Sciatic nerve (tissue), 2 donors: ENCODE measurements at regions not wholly inside any gene's neighbourhood (a gene's known extent, or its start where the extent isn't known, plus 50 kb on each side); places are given as distances from the start of the nearest gene placed in this dataset.

ENCODE experiments used
- ATAC-seq: fragments of 200-7000 bp; cut with Tn5 transposase; one replicate; pipeline ENCODE4 v1.9.1; 2020; ENCODE audit warnings: mild to moderate bottlenecking, moderate library complexity
- DNase-seq: peaks from one replicate; pipeline ENCODE4 v3.0.0-alpha.2; 2020; ENCODE audit warnings: low spot score
- intact Hi-C: fragments of 100-400 bp; cut with DNase I; formaldehyde crosslinking; loops from one replicate; pipeline ENCODE4 v1.14.2; 2022
- donor health status: DM: no; HTN: no; CAD: no.
- donor health status: DM: no; HTN: no; CAD: no.

DNA sequence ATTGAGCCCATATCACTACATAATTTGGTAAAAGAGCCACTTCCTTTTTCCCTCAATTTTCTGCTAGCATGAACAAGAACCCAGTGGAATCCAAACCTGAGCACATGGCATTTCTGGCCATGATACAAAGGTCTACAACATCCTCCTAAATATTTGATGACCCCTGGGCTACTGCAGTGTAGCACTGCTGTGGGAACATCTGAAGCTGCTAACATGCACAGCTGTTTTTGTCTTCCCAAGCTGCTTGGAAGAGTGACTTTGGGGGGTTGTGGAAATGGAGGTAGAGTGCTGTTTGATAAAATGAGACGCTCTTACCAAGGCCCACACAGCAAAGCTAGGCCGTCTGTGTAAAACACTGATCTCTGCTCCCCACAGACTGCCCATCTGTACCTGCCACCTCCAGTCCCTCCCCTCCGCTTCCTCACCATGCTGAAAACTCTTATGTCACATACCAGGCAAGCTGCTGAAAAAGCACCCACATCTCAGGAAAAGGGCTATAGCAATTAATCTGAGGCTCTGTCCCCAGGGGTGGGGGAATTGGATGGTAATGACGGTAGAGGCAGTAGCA is 197.2 kb upstream of the HNRNPA3 start:
- intact Hi-C loops = no loop called here
- no peak for ATAC-seq
- no peak for DNase-seq

- no peak for DNase-seq
- intact Hi-C loops = no loop called here
- ATAC-seq = no peak
Measured at GRCh38 chr2:177020524-177021119, 192.0 kb upstream of the HNRNPA3 start.

GRCh38 chr2:177021706-177022343 is 190.8 kb upstream of the HNRNPA3 start:
- DNase-seq = no peak
- intact Hi-C loops = no loop called here
- no peak for ATAC-seq

GRCh38 chr2:177024765-177025164 is 187.8 kb upstream of the HNRNPA3 start:
- ATAC-seq = no peak
- intact Hi-C loops = no loop called here

DNA sequence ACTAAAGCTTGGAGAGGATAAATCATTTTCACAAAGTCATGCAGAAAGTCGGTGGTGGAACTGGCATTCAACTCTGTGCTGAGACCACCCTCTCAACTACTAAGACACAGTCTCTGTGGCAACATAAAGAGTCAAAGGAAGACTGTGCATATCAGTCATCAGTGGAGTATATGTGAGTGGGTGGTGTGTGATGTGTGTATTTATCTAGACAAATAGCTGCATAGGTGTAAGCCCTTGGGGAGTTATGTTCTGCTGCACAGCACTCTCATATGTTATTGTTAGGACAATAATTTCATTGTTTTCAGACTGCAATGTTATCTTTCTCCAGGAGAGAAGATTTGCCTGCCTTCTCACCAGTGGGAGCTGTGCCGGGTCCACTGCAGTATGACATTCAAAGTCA is 186.3 kb upstream of the HNRNPA3 start:
- no peak for ATAC-seq
- intact Hi-C loops = no loop called here
- DNase-seq = no peak

More at GRCh38 chr2:177024765-177025164, 187.8 kb upstream of the HNRNPA3 start:
- DNase-seq = no peak

DNA sequence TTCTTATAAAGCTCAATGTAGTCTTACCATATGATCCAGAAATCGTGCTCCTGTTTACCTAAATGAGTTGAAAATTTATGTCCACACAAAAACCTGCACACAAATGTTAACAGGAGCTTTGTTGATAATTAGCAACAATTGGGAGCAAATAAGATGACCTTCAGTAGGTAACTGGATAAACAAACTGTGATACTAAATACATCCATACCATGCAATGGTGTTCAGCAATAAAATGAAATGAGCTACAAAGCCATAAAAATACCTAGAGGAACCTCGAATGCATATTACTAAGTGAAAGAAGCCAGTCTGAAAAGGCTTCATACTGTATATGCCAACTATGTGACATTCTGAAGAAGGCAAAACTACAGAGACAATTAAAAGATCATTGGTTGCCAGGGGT is 185.6 kb upstream of the HNRNPA3 start:
- intact Hi-C loops = no loop called here
- ATAC-seq = no peak
- no peak for DNase-seq

DNA sequence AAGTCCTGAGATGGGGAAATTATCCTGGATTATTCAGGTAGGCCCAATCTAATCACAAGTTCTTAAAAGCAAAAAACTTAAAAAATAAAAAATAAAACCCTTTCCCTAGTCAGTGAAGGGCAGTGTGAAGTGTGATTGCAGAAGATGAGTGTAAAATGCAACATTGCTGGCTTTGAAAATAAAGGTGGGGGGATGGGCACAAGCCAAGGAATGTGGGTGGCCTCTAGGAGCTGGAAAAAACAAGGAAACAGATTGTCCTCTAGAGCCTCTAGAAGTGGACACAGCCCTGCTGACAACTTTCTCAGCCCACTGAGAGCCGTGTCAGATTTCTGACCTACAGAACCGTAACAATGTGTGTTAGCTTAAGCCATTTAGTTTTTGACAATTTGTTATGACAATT is 184.3 kb upstream of the HNRNPA3 start:
- ATAC-seq (peak; percentile 48), DNase-seq (no peak)
- intact Hi-C loops = no loop called here

DNA sequence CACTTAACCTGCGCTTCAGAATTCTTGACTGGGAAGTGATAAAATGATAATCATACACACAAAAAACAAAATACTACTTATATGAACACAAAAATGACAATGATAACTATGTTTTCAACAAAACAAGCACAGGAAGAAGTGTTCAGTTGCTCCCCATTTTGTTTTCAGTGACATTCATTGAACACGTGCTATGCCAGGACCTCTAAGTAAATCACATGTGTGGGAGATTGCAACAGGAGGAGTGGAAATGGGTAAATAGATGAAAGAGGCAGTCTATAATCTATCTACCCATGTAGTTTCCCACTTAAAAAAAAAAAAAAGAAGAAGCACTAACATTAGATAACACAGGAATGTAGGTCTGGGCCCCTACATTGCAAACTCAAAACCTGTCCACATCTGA is 183.5 kb upstream of the HNRNPA3 start:
- ATAC-seq = no peak
- intact Hi-C loops = no loop called here
- DNase-seq = no peak

DNA sequence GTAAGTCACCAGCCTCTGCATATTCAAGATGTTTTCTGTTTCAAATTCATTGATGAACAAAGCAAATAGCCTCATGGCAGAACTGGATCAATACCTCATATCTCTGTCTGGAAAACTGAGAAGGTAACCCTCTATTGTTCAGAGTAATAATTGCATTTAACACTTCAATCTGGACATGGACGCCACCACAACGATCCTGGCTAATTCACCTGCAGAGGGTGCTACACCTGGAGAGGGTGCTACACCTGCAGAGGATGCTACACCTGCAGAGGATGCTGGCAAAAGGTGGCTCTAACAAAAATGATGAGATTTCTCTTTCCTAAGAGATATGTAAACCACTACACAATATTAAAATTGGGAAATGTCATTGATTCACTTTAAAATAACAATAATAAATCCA is 183.1 kb upstream of the HNRNPA3 start:
- DNase-seq = no peak
- ATAC-seq = no peak
- intact Hi-C loops = no loop called here

- intact Hi-C loops = loop anchor here (5.0 kb wide), 1 partner anchor 452 kb away; no protein-coding TSS in a partner anchor
- ATAC-seq (no peak), DNase-seq (no peak)
Measured at GRCh38 chr2:177029901-177030300, 182.7 kb upstream of the HNRNPA3 start.

- no peak for DNase-seq
- intact Hi-C loops = loop anchor here (5.0 kb wide), 1 partner anchor 452 kb away; no protein-coding TSS in a partner anchor
- peak; percentile 55 for ATAC-seq
Measured at GRCh38 chr2:177030451-177031105, 182.0 kb upstream of the HNRNPA3 start.

- intact Hi-C loops = loop anchor here (5.0 kb wide), 1 partner anchor 451 kb away; no protein-coding TSS in a partner anchor
- ATAC-seq = no peak
Measured at GRCh38 chr2:177031438-177032180, 181.0 kb upstream of the HNRNPA3 start.

GRCh38 chr2:177036747-177037146 is 175.8 kb upstream of the HNRNPA3 start:
- intact Hi-C loops = no loop called here
- DNase-seq (no peak), ATAC-seq (no peak)

More at GRCh38 chr2:177031438-177032180, 181.0 kb upstream of the HNRNPA3 start:
- DNase-seq = no peak

GRCh38 chr2:177037569-177037968 is 175.0 kb upstream of the HNRNPA3 start:
- no peak for DNase-seq
- ATAC-seq = no peak
- intact Hi-C loops = no loop called here

GRCh38 chr2:177038787-177039484 is 173.7 kb upstream of the HNRNPA3 start:
- intact Hi-C loops = no loop called here
- peak; percentile 26 for ATAC-seq
- DNase-seq = no peak

DNA sequence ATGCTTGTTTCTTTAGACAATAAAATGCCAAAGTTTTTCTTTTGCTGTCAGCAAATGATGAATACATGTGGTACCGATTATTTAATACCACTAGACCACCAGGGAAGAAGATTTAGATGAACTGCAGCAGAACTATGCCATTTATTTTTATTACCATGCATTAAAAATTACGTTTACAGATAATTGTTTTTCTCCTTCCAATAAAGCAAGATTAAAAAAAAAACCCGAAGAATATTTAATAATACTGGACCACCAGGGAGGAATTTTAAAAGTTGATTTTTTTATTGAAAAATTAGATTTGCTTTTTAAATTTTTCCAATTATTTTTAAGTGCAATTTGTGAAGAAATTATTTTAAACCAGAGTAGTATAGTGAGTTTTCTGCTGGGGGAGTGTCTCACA is 170.3 kb upstream of the HNRNPA3 start:
- DNase-seq (no peak), ATAC-seq (no peak)
- intact Hi-C loops = no loop called here

DNA sequence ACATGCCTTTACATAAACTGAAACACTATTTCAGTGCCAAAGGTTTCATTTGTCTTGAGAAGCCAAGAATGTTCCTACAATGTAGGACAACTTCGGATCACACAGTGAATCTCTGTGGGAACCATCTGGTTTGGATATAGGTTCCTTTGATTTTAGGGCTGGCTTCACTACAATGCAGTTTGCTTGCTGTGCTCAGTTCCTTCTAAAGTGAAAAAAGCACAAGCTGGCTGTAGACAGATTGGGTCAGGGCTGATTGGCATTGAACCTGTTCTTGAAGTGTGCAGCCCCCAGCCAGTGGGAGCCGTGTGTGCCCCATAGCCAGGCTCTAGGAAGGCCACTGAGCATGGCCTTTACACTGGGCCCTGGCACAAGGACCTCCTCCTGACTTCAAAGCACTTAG is 167.9 kb upstream of the HNRNPA3 start:
- no peak for DNase-seq
- intact Hi-C loops = no loop called here
- ATAC-seq = no peak

- DNase-seq (no peak), ATAC-seq (no peak)
- intact Hi-C loops = no loop called here
Measured at GRCh38 chr2:177048981-177049380, 163.6 kb upstream of the HNRNPA3 start.

DNA sequence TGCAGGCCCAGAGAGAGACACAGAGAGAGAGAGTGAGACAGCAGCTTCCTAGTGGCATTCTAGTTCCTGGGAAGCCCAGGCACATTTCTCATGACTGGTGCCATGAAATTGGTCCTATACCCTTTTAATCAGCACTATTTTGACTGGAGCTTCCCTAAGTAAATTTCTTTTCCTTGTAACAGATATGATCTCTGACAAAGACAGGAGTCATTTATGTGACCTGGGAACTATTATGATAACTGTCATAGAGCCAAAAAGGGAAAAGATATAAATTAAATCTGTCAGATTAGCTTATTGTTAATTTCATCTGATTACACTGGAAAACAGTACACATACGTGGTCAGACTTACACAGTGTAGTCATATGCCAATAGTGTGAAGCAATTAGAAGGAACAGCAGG is 161.3 kb upstream of the HNRNPA3 start:
- no peak for ATAC-seq
- intact Hi-C loops = no loop called here

More for the DNA sequence above, 161.3 kb upstream of the HNRNPA3 start:
- no peak for DNase-seq
